Activated naive CD4-positive, alpha-beta T cell treated with anti-CD3 and anti-CD28 coated beads, Interleukin-2, amount 10 ng/mL, durations not matched to agents 7 days and 5 days (primary cell): ENCODE measurements at regions not wholly inside any gene's neighbourhood (a gene's known extent, or its start where the extent isn't known, plus 50 kb on each side); places are given as distances from the start of the nearest gene placed in this dataset.

Experiments
- CTCF ChIA-PET: fragments of 350-600 bp; sonication (Branson Sonifier 250); formaldehyde crosslinking; loops from one replicate; lab custom pipeline; 2021; ENCODE audit warnings: antibody characterized with exemption; lab: Charles Lee
- DNase-seq: peaks from one replicate; pipeline ENCODE4 v3.0.0-alpha.2; 2020
- H3K27ac Mint-ChIP-seq: one replicate; pipeline ENCODE4 v1.8.0; 2021; ENCODE audit warnings: mild to moderate bottlenecking, moderate library complexity, mixed read lengths
- H3K27me3 Mint-ChIP-seq: one replicate; pipeline ENCODE4 v1.8.0; 2021; ENCODE audit warnings: mild to moderate bottlenecking, mixed read lengths
- H3K36me3 Mint-ChIP-seq: one replicate; pipeline ENCODE4 v1.8.0; 2021; ENCODE audit warnings: mixed read lengths
- H3K4me1 Mint-ChIP-seq: one replicate; pipeline ENCODE4 v1.8.0; 2021; ENCODE audit warnings: mixed read lengths
- H3K4me3 Mint-ChIP-seq: one replicate; pipeline ENCODE4 v1.8.0; 2021; ENCODE audit warnings: mild to moderate bottlenecking, moderate library complexity, mixed read lengths
- H3K9me3 Mint-ChIP-seq: one replicate; pipeline ENCODE4 v1.8.0; 2021; ENCODE audit warnings: mixed read lengths

DNA sequence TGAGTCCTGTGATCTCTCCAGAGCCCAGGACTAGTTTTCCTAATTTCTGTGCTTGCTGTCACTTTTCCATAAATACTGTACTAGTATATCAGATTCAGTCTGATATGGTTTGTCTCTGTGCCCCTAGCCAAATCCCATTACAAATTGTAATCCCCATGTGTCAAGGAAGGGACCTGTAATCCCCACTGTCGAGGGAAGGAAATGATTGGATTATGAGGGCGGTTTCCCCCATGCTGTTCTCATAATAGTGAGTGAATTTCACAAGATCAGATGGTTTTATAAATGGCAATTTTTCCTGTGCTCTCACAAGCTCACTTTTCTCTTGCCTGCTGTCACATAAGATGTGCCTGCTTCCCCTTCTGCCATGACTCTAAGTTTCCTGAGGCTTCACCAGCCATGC, 54.8 kb upstream of the IFRD1 start:
- no peak for DNase-seq
- H3K4me3 Mint-ChIP-seq = no peak overlapping the region
- peaks cover 21% of the 10 kb centered on the region for H3K4me1 Mint-ChIP-seq
- H3K9me3 Mint-ChIP-seq = no peaks in the 10 kb centered on the region
- H3K27me3 Mint-ChIP-seq = peaks cover 25% of the 10 kb centered on the region
- no peak overlapping the region for H3K27ac Mint-ChIP-seq
- CTCF ChIA-PET = no interaction called here
- no peaks in the 10 kb centered on the region for H3K36me3 Mint-ChIP-seq

DNA sequence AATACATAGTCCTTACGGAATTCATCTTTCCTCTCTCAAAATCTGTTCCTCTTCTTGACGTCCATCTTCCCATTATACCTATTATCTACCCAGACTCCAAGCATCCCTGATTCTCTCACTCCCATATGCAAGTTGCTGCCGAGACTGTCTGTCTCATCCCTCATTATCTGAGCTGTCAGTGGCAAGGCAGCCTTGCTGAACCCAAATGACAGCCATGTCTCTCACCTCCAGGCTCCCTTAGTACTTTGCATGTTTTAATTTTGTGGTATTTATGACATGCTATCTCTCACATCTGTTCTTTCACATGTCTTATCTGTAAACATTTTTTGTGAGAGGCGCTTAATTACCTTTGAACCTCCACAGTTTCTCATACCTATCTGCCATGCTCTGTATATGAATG, 54.4 kb upstream of the IFRD1 start:
- Mint-ChIP-seq H3K36me3 (no peaks in the 10 kb centered on the region), H3K9me3 (no peaks in the 10 kb centered on the region), H3K4me1 (peaks cover 21% of the 10 kb centered on the region), H3K27me3 (peaks cover 25% of the 10 kb centered on the region), H3K27ac (no peak overlapping the region), H3K4me3 (no peak overlapping the region)
- CTCF ChIA-PET = no interaction called here
- no peak for DNase-seq

DNA sequence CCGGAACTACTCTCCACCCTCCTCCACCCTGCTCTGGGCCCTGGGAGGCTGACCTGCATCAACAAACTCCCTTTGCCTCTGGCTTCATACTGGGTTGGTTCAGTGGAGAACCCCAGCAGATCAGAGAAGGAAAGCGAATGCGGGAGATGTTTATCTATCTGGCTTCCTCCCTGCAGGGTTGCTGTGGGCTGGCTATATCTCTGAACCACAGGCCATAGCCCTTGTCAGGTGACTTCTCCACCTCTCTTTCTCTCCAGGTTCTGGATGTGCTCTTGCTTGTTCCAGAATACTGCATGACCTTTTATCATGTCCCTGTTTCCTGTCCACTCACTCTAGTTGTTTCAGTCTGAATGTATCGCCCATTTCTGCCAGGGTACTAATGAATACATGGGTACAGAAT, 51.7 kb upstream of the IFRD1 start:
- H3K9me3 Mint-ChIP-seq = no peaks in the 10 kb centered on the region
- H3K36me3 Mint-ChIP-seq = no peaks in the 10 kb centered on the region
- peaks cover 13% of the 10 kb centered on the region for H3K4me1 Mint-ChIP-seq
- no peak overlapping the region for H3K4me3 Mint-ChIP-seq
- peak; percentile 29 for DNase-seq
- CTCF ChIA-PET = interaction anchor here (1.6 kb wide), 1 partner anchor 15 kb away, joined by 3 read pairs; no protein-coding TSS in a partner anchor
- H3K27ac Mint-ChIP-seq = no peak overlapping the region
- peaks cover 20% of the 10 kb centered on the region for H3K27me3 Mint-ChIP-seq

DNA sequence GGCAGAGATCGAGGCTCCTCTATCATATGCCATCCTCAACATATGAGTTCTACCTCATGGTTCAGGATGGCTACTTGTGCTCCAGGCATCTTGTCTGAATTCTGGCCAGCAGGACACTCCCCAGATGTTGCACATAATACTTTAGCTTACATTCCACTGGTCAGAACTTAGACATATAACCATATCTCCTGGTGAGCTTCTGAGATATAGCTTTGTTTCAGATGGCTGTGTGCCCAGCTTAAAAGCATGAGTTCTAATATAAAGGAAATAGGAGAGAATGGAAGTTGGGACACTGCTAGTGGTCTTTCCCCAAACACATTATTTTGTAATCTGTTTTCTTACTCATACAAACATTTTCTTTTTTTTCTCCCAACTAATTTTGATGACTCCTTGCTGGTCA, 50.8 kb upstream of the IFRD1 start:
- H3K27me3 Mint-ChIP-seq = peaks cover 13% of the 10 kb centered on the region
- H3K27ac Mint-ChIP-seq = no peak overlapping the region
- peaks cover 13% of the 10 kb centered on the region for H3K4me1 Mint-ChIP-seq
- CTCF ChIA-PET = interaction anchor here (0.7 kb wide), 1 partner anchor 16 kb away, joined by 3 read pairs; no protein-coding TSS in a partner anchor
- H3K36me3 Mint-ChIP-seq = no peaks in the 10 kb centered on the region
- H3K9me3 Mint-ChIP-seq = no peaks in the 10 kb centered on the region
- no peak overlapping the region for H3K4me3 Mint-ChIP-seq
- DNase-seq = no peak

DNA sequence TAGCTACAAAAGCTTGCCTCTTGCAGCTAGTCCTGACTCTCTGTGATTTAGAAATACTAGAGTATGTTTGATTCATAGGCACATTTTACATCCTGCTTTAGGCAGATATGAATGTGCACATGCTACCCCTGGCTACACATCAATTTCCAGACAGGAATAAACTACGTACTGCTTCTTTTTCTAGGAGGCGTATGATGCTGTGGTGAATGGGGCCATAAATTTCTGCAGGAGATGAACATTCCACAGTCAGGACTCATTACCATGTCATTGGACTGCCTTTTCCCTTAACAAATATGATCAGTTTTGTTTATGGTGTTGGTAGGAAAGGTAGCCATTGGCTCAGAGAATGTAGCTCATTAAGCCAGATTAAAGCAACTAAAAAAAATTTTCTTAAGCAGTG, 50.1 kb upstream of the IFRD1 start:
- Mint-ChIP-seq H3K27me3 (peaks cover 17% of the 10 kb centered on the region), H3K4me3 (no peak overlapping the region), H3K9me3 (no peaks in the 10 kb centered on the region), H3K4me1 (peaks cover 13% of the 10 kb centered on the region), H3K36me3 (no peaks in the 10 kb centered on the region), H3K27ac (no peak overlapping the region)
- DNase-seq = no peak
- CTCF ChIA-PET = interaction anchor here (0.7 kb wide), 1 partner anchor 15 kb away, joined by 3 read pairs; no protein-coding TSS in a partner anchor
